Gastroesophageal sphincter (tissue), 4 donors: ENCODE measurements at regions not wholly inside any gene's neighbourhood (a gene's known extent, or its start where the extent isn't known, plus 50 kb on each side); places are given as distances from the start of the nearest gene placed in this dataset.

Experiments used
- ATAC-seq: fragments of 150-250 bp; one replicate; pipeline ENCODE4 v1.9.1; 2016; ENCODE audit warnings: mild to moderate bottlenecking, moderate library complexity
- H3K27ac ChIP-seq, 4 donors: fragments of 200-600 bp; sonication (generic) in 3 of 4; 1 replicate in 3 of 4; 2 replicates in 1 of 4; pipeline ENCODE4 v1.5.1; 2016 to 2019
- H3K27me3 ChIP-seq: fragments of 200-600 bp; sonication (generic); one replicate; pipeline ENCODE4 v1.5.1; 2019
- H3K36me3 ChIP-seq, 2 donors: fragments of 200-600 bp; sonication (generic); one replicate each; pipeline ENCODE4 v1.5.1; 2019; ENCODE audit warnings: control low read depth in 1 of 2
- H3K4me1 ChIP-seq, 3 donors: fragments of 200-600 bp; sonication (generic); 1 replicate in 2 of 3; 2 replicates in 1 of 3; pipeline ENCODE4 v1.5.1; 2016 to 2019; ENCODE audit warnings: control low read depth in 2 of 3
- H3K4me3 ChIP-seq, 2 donors: fragments of 200-600 bp; sonication (generic); one replicate each; pipeline ENCODE4 v1.5.1; 2019; ENCODE audit warnings: mild to moderate bottlenecking in 1 of 2, moderate library complexity in 1 of 2
- H3K9me3 ChIP-seq, 3 donors: fragments of 200-600 bp; sonication (generic); one replicate each; pipeline ENCODE4 v1.5.1; 2017 to 2019; ENCODE audit warnings: control low read depth in 2 of 3
- EP300 ChIP-seq: sonication (generic); formaldehyde crosslinking; IDR thresholded peaks from one replicate; pipeline ENCODE4 v1.6.1; 2017; ENCODE audit warnings: antibody characterized with exemption, mild to moderate bottlenecking
- POLR2A ChIP-seq, 2 donors: fragments of 450-650 bp; IDR thresholded peaks; one replicate each; pipeline ENCODE4 v1.6.1; 2017; ENCODE audit warnings: antibody characterized with exemption in 2 of 2, mild to moderate bottlenecking in 2 of 2, moderate library complexity in 1 of 2
- POLR2AphosphoS5 ChIP-seq: sonication (generic); formaldehyde crosslinking; IDR thresholded peaks from one replicate; pipeline ENCODE4 v1.6.1; 2017; ENCODE audit warnings: antibody characterized with exemption
- WGBS, 2 donors: methylation state at CpG; one replicate each; pipeline ENCODE4 v1.1.5; 2018; ENCODE audit warnings: low coverage in 1 of 2; 5-methylcytosine and 5-hydroxymethylcytosine counted together
- TF ChIP-seq, protein P1 (sequence below), 4 experiments: fragments of 200-600 bp in 2 of 4; fragments of 450-650 bp in 2 of 4; sonication (generic) in 1 of 4; IDR thresholded peaks; one replicate each; pipeline ENCODE4 v1.5.1; 2017 to 2019; ENCODE audit warnings: antibody characterized with exemption in 4 of 4, mild to moderate bottlenecking in 2 of 4, moderate library complexity in 2 of 4

DNA sequence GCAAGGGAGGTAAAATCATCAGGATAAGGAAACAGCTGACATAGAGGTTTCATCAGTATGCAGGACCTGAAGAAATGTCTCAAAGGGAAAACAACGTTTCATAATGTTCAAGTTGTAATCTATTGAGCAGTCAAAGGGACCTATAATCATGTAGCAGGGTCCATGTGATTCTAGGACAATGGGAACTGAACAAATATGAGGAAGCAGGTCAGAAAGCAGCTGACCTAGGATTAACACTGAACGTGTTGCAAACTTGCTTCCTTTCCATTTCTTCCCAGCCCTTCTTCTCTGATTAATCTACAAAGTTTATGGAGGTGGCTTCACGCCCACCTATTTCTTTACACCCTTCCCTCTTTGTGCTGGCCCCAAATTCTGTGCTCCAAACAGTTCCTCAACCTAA lies 256.9 kb upstream of the AKR1E2 start:
- H3K4me1 ChIP-seq: no peaks in the 10 kb centered on the region
- no peaks in the 10 kb centered on the region for H3K36me3 ChIP-seq
- TF ChIP-seq POLR2A (IDR thresholded peaks at IDR 0.05) (no peak), EP300 (no peak), POLR2AphosphoS5 (no peak)
- TF ChIP-seq, protein P1, sequence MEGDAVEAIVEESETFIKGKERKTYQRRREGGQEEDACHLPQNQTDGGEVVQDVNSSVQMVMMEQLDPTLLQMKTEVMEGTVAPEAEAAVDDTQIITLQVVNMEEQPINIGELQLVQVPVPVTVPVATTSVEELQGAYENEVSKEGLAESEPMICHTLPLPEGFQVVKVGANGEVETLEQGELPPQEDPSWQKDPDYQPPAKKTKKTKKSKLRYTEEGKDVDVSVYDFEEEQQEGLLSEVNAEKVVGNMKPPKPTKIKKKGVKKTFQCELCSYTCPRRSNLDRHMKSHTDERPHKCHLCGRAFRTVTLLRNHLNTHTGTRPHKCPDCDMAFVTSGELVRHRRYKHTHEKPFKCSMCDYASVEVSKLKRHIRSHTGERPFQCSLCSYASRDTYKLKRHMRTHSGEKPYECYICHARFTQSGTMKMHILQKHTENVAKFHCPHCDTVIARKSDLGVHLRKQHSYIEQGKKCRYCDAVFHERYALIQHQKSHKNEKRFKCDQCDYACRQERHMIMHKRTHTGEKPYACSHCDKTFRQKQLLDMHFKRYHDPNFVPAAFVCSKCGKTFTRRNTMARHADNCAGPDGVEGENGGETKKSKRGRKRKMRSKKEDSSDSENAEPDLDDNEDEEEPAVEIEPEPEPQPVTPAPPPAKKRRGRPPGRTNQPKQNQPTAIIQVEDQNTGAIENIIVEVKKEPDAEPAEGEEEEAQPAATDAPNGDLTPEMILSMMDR (IDR thresholded peaks at IDR 0.05): no peak
- no peak overlapping the region for H3K4me3 ChIP-seq
- no peak overlapping the region for H3K27ac ChIP-seq
- no peak for ATAC-seq
- H3K27me3 ChIP-seq: no peaks in the 10 kb centered on the region
- 69 to 72% methylated on average over 3 of the region's 3 CpGs for WGBS, 2 donors
- no peaks in the 10 kb centered on the region for H3K9me3 ChIP-seq

DNA sequence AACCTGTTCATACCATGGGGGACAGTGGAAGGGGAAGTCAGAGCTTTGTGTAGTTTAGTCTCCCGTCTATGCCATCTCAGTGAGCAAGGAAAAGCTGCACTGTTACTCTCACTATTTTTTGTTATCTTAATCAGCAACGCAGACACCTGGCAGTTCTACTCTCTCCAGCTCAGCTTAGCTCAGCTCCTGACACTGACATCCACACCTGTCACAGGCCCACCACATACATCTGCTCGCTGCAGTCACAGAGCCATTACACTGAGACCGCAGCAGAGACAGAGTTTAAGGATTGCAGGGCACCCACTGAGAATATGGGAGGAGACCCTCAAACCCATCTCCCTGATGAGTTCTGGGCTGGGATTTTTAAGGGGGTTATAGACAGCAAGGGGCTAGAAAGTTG lies 257.3 kb upstream of the AKR1E2 start:
- no peaks in the 10 kb centered on the region for H3K36me3 ChIP-seq
- TF ChIP-seq EP300 (no peak), POLR2AphosphoS5 (no peak), POLR2A (IDR thresholded peaks at IDR 0.05) (no peak)
- TF ChIP-seq, protein P1 (IDR thresholded peaks at IDR 0.05): no peak
- H3K9me3 ChIP-seq: no peaks in the 10 kb centered on the region
- H3K27ac ChIP-seq: no peak overlapping the region
- no peak for ATAC-seq
- no peaks in the 10 kb centered on the region for H3K4me1 ChIP-seq
- no peaks in the 10 kb centered on the region for H3K27me3 ChIP-seq
- no peak overlapping the region for H3K4me3 ChIP-seq
- WGBS, 2 donors: 79 to 90% methylated on average over 2 of the region's 4 CpGs

DNA sequence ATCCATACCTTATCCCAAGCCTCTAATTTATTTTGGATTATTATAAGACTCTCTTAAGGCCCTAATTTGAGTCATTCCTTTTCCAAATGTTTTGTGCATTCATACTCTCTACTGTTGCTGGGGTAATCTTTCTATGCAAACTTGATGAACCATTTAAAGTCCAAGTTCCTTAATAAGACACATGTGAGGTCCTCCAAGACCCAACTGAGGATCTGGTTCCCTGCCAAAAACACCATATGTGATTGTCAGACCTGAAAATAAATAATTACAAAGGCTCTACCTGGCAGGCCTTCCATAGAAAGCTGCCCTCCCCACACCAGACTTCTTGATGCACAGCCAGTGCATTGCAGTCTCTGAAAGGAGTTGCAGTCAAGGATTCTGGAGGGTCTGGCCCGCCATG lies 257.9 kb upstream of the AKR1E2 start:
- no peaks in the 10 kb centered on the region for H3K9me3 ChIP-seq
- TF ChIP-seq, protein P1 (IDR thresholded peaks at IDR 0.05): no peak
- no peak for TF ChIP-seq POLR2A (IDR thresholded peaks at IDR 0.05)
- no peak for TF ChIP-seq EP300
- no peak for TF ChIP-seq POLR2AphosphoS5
- H3K27ac ChIP-seq: no peak overlapping the region
- no peak for ATAC-seq
- H3K4me3 ChIP-seq: no peak overlapping the region
- H3K4me1 ChIP-seq: no peaks in the 10 kb centered on the region
- 71 to 100% methylated on average over 1 of the region's 1 CpG for WGBS, 2 donors
- no peaks in the 10 kb centered on the region for H3K27me3 ChIP-seq
- no peaks in the 10 kb centered on the region for H3K36me3 ChIP-seq

DNA sequence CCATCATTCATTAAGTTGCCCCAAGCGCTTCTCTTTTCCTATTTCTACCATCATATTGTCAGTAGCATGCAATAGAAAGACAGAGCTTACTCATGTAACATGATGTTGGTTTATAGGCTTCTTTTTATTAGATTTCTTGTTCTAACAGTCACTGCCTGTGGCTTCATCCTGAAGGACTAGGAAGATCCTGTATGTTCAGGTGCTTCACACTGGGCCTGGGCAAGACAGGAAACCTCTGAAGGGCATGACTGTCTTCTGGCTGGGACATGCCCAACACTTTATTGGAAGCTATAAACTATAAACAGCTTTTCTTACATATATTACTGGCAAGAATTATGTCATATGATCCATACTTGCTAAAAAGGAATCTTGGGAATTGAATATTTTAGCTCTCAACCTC lies 258.4 kb upstream of the AKR1E2 start:
- no peaks in the 10 kb centered on the region for H3K36me3 ChIP-seq
- no peak overlapping the region for H3K4me3 ChIP-seq
- no peak for TF ChIP-seq EP300
- TF ChIP-seq POLR2AphosphoS5: no peak
- TF ChIP-seq POLR2A (IDR thresholded peaks at IDR 0.05): no peak
- TF ChIP-seq, protein P1 (IDR thresholded peaks at IDR 0.05): no peak
- no peaks in the 10 kb centered on the region for H3K27me3 ChIP-seq
- no peak for ATAC-seq
- no peak overlapping the region for H3K27ac ChIP-seq
- 100% methylated on average over 1 of the region's 1 CpG for WGBS, 2 donors
- H3K4me1 ChIP-seq: no peaks in the 10 kb centered on the region
- no peaks in the 10 kb centered on the region for H3K9me3 ChIP-seq

DNA sequence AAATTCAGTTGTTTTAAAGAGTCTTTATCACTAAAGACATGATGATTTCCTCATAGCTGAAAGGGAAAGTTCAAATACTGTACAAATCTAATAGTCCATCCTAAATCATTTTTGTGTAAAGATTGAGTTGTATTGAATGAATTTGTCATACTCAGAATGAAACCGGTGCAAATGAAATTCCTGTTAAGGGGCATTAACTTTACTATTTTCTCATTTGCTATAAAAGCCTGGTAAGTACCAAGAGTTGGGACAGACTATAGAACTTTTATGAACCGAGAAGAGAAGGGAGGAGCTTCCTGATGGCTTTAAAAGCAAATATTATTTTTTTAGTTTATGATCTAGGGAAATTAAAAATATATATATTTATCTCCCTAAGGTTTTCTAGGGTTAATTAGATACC lies 260.0 kb upstream of the AKR1E2 start:
- H3K4me1 ChIP-seq: no peaks in the 10 kb centered on the region
- ATAC-seq: no peak
- 65 to 68% methylated on average over 2 of the region's 2 CpGs for WGBS, 2 donors
- no peak for TF ChIP-seq POLR2AphosphoS5
- no peak for TF ChIP-seq EP300
- TF ChIP-seq, protein P1 (IDR thresholded peaks at IDR 0.05): no peak
- no peak for TF ChIP-seq POLR2A (IDR thresholded peaks at IDR 0.05)
- no peaks in the 10 kb centered on the region for H3K27me3 ChIP-seq
- no peaks in the 10 kb centered on the region for H3K36me3 ChIP-seq
- no peak overlapping the region for H3K27ac ChIP-seq
- no peak overlapping the region for H3K4me3 ChIP-seq
- no peaks in the 10 kb centered on the region for H3K9me3 ChIP-seq
